HepG2 (cell line): ENCODE measurements at regions not wholly inside any gene's neighbourhood (a gene's known extent, or its start where the extent isn't known, plus 50 kb on each side); places are given as distances from the start of the nearest gene placed in this dataset.

ENCODE experiments used
- ATAC-seq: fragments of 200-7000 bp; cut with Tn5 transposase; 3 replicates; pipeline ENCODE4 v1.9.1; 2020; ENCODE audit warnings: mild to moderate bottlenecking, moderate library complexity
- BruUV-seq: library from RNA; stranded (reverse); fragments of 400-500 nt; replicated peaks from 2 replicates; lab custom pipeline; 2021; lab: Mats Ljungman, UMichigan
- CTCF ChIA-PET: fragments of 300-600 bp; formaldehyde crosslinking; extraction: SDS; loops from one replicate; lab custom pipeline; 2021; ENCODE audit warnings: low total read pairs, inconsistent platforms, low intra/inter-chr PET ratio; lab: Yijun Ruan, JAX
- POLR2A ChIA-PET: fragments of 350-600 bp; sonication (Branson Sonifier 250); formaldehyde crosslinking; loops from one replicate; lab custom pipeline; 2020; ENCODE audit warnings: antibody characterized with exemption, inconsistent platforms; lab: Yijun Ruan, JAX
- DNase-seq: peaks from one replicate; pipeline ENCODE4 v3.0.0-alpha.2; 2015; ENCODE audit warnings: low spot score
- FAIRE-seq: peaks from 3 replicates; lab custom pipeline; 2011; peaks lifted over from hg19 to GRCh38; lab: Jason Lieb, UNC
- H2AFZ ChIP-seq: one replicate; pipeline ENCODE4 v1.6.1; 2011; ENCODE audit warnings: low read length, inconsistent platforms
- H3K27ac ChIP-seq: fragments of 300-600 bp; 3 replicates; pipeline ENCODE4 v1.8.0; 2011; ENCODE audit warnings: mixed run types, mild to moderate bottlenecking, mixed read lengths, low read length, inconsistent platforms; ENCODE audit not compliant: insufficient read depth; ENCODE audit errors: extremely low read length
- H3K27me3 ChIP-seq, 2 experiments: fragments of 200-600 bp in 1 of 2; 2 replicates in 1 of 2; 3 replicates in 1 of 2; pipeline versions ENCODE4 v1.6.0 to v1.8.0; 2011; ENCODE audit warnings: low read length in 2 of 2, mild to moderate bottlenecking in 2 of 2, moderate library complexity in 2 of 2, inconsistent platforms in 1 of 2; ENCODE audit not compliant: insufficient read depth in 2 of 2, control insufficient read depth in 1 of 2
- H3K36me3 ChIP-seq, 2 experiments: fragments of 200-600 bp in 1 of 2; replicated peaks in 1 of 2; 2 replicates in 1 of 2; 3 replicates in 1 of 2; pipeline versions ENCODE4 v1.5.1 to v1.8.0; 2011; ENCODE audit warnings: low read length in 2 of 2, inconsistent platforms in 1 of 2; ENCODE audit not compliant: insufficient read depth in 2 of 2, control insufficient read depth in 1 of 2
- H3K4me1 ChIP-seq: 2 replicates; pipeline ENCODE4 v1.5.1; 2012; ENCODE audit warnings: low read length, inconsistent platforms; ENCODE audit not compliant: insufficient read depth
- H3K4me2 ChIP-seq: 2 replicates; pipeline ENCODE4 v1.6.0; 2011; ENCODE audit warnings: low read depth, low read length, inconsistent platforms
- H3K4me3 ChIP-seq, 3 experiments: fragments of 200-600 bp in 1 of 3; sonication (generic), shearing (Covaris generic) in 1 of 3; replicated peaks in 1 of 3; 2 replicates each; pipeline ENCODE4 v1.5.1; 2011 to 2016; ENCODE audit warnings: low read length in 3 of 3, inconsistent platforms in 2 of 3, low read depth in 2 of 3, mild to moderate bottlenecking in 2 of 3, control low read depth in 1 of 3, mixed read lengths in 1 of 3; ENCODE audit not compliant: insufficient read depth in 1 of 3
- H3K79me2 ChIP-seq: one replicate; pipeline ENCODE4 v1.6.1; 2011; ENCODE audit warnings: low read length, inconsistent platforms; ENCODE audit not compliant: insufficient read depth
- H3K9ac ChIP-seq: 2 replicates; pipeline ENCODE4 v1.6.0; 2011; ENCODE audit warnings: mild to moderate bottlenecking, low read depth, low read length, inconsistent platforms; ENCODE audit not compliant: insufficient read depth
- H3K9me3 ChIP-seq: 2 replicates; pipeline ENCODE4 v1.5.1; 2012; ENCODE audit warnings: mild to moderate bottlenecking, low read length
- H4K20me1 ChIP-seq: 2 replicates; pipeline ENCODE4 v1.6.0; 2011; ENCODE audit warnings: inconsistent platforms, mild to moderate bottlenecking, low read length, moderate library complexity; ENCODE audit not compliant: insufficient read depth
- MIER2 ChIP-seq: IDR thresholded peaks from 2 replicates; pipeline ENCODE4 v1.6.1; 2016; ENCODE audit warnings: missing biosample characterization, missing genetic modification reagents
- MZF1 ChIP-seq: sonication (generic); formaldehyde crosslinking; IDR thresholded peaks from 2 replicates; pipeline ENCODE4 v1.8.1; 2023; ENCODE audit warnings: mild to moderate bottlenecking, missing genetic modification reagents, borderline replicate concordance
- NR2F6 ChIP-seq, 2 experiments: IDR thresholded peaks; 2 replicates each; pipeline ENCODE4 v1.6.1; 2016; ENCODE audit warnings: antibody characterized with exemption in 1 of 2, mild to moderate bottlenecking in 1 of 2
- ZFP36 ChIP-seq: fragments of 150-350 bp; IDR thresholded peaks from 2 replicates; pipeline ENCODE4 v1.6.1; 2018; ENCODE audit warnings: borderline replicate concordance, low read length, low read depth; ENCODE audit not compliant: partially characterized antibody
- ZSCAN20 ChIP-seq: sonication (generic); formaldehyde crosslinking; IDR thresholded peaks from 2 replicates; pipeline ENCODE4 v1.4.0; 2020; ENCODE audit warnings: missing genetic modification reagents, mild to moderate bottlenecking, borderline replicate concordance
- WGBS: methylation state at CpG from one replicate; pipeline ENCODE4 v1.1.6; 2017; ENCODE audit warnings: low lambda C conversion rate; 5-methylcytosine and 5-hydroxymethylcytosine counted together
- in situ Hi-C: cut with HindIII; loops from 2 replicates; pipeline ENCODE4 v1.10.0; 2017; ENCODE audit warnings: low pct_unique_long_range_greater_than_20kb; ENCODE audit not compliant: extremely low pct_ligation_motif_present
- intact Hi-C: fragments of 100-400 bp; cut with micrococcal nuclease; formaldehyde crosslinking; loops from one replicate; pipeline ENCODE4 v1.10.0; 2022; ENCODE audit not compliant: unreplicated experiment
- TF ChIP-seq, protein P1 (sequence below): sonication (generic); formaldehyde crosslinking; IDR thresholded peaks from 2 replicates; pipeline ENCODE4 v1.4.0; 2020; ENCODE audit warnings: missing genetic modification reagents, low read depth, mild to moderate bottlenecking, borderline replicate concordance
- TF ChIP-seq, protein P2 (sequence below): sonication (generic); formaldehyde crosslinking; IDR thresholded peaks from 2 replicates; pipeline ENCODE4 v1.8.1; 2023; ENCODE audit warnings: mild to moderate bottlenecking, missing genetic modification reagents
- TF ChIP-seq, protein P3 (sequence below): sonication (generic); formaldehyde crosslinking; IDR thresholded peaks from 2 replicates; pipeline ENCODE4 v1.4.0; 2020; ENCODE audit warnings: missing genetic modification reagents, borderline replicate concordance
- TF ChIP-seq, protein P4 (sequence below): sonication (generic); formaldehyde crosslinking; IDR thresholded peaks from 2 replicates; pipeline ENCODE4 v1.4.0; 2020; ENCODE audit warnings: mild to moderate bottlenecking, missing genetic modification reagents

DNA sequence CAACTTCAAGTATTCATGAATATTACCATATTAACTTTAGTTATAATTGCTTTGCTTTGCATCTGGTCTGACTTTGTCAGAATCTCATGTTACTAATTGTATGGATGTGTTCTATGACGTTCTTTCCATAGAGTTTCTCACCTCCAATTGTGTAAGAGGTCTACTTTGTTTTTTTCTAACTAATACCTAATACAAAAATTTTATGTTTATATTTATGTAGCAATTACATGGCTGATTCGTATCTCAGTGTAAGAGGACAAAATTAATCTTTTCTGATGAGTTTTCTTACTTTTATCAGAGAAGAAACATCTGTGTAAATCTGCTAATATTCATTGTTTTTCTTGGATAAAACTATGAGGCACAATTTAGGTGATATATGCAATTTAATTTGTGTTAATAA is 224.8 kb upstream of the B3GALT2 start (continued):
- TF ChIP-seq, protein P1, sequence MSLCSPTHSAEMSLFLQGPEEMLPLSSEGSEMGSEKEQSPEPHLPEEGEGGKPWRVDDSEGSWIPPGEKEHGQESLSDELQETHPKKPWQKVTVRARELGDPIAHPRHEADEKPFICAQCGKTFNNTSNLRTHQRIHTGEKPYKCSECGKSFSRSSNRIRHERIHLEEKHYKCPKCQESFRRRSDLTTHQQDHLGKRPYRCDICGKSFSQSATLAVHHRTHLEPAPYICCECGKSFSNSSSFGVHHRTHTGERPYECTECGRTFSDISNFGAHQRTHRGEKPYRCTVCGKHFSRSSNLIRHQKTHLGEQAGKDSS (CRISPR knock-in tag) = no peak
- TF ChIP-seq, protein P2, sequence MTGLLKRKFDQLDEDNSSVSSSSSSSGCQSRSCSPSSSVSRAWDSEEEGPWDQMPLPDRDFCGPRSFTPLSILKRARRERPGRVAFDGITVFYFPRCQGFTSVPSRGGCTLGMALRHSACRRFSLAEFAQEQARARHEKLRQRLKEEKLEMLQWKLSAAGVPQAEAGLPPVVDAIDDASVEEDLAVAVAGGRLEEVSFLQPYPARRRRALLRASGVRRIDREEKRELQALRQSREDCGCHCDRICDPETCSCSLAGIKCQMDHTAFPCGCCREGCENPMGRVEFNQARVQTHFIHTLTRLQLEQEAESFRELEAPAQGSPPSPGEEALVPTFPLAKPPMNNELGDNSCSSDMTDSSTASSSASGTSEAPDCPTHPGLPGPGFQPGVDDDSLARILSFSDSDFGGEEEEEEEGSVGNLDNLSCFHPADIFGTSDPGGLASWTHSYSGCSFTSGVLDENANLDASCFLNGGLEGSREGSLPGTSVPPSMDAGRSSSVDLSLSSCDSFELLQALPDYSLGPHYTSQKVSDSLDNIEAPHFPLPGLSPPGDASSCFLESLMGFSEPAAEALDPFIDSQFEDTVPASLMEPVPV (CRISPR knock-in tag) = no peak
- no peak for TF ChIP-seq NR2F6 (IDR thresholded peaks at IDR 0.05)
- no peak for TF ChIP-seq NR2F6 (CRISPR knock-in tag; IDR thresholded peaks at IDR 0.05)

DNA sequence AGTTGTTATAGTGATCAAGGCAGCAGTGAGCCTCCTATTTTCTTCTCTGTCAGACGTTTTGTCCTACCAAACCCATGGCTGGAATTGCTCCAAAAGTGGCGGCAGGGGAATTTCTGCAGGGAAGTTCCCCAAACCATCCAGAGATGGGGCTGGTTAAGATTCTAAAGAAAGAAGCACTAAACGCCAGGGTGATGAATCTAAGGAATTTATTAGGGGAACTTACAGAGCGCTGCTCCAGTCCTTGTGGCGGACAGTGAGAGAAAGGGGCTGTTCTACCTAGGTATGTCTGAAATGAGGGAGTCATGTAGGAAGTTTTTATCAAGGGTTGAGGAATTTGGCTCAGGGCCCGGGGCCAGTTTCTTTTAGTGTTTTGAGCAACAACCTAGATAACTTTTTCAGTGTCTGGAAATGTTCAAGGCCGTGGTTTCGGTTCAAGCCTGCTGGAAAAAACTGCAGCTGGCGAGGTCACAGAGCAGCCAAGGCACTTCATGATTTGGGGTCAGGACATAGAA is 222.4 kb upstream of the B3GALT2 start:
- Histone ChIP-seq H3K27ac (no peak overlapping the region), H3K9ac (no peak overlapping the region), H3K27me3 (no peaks in the 10 kb centered on the region), H3K36me3 (no peaks in the 10 kb centered on the region), H3K4me3 (no peak overlapping the region), H3K79me2 (no peaks in the 10 kb centered on the region), H3K4me2 (no peak overlapping the region), H3K4me1 (no peaks in the 10 kb centered on the region), H3K9me3 (no peaks in the 10 kb centered on the region), H4K20me1 (no peaks in the 10 kb centered on the region), H2AFZ (no peak overlapping the region)
- intact Hi-C loops (no loop called here), in situ Hi-C loops (no loop called here)
- no peak for FAIRE-seq
- ChIA-PET CTCF (no interaction called here), POLR2A (no interaction called here)
- WGBS = 7% methylated on average over 9 of the region's 9 CpGs
- BruUV-seq = no TSS peak
- no peak for DNase-seq
- no peak for ATAC-seq
- TF ChIP-seq MZF1 = no peak
- no peak for TF ChIP-seq MIER2 (CRISPR knock-in tag)
- TF ChIP-seq, protein P3, sequence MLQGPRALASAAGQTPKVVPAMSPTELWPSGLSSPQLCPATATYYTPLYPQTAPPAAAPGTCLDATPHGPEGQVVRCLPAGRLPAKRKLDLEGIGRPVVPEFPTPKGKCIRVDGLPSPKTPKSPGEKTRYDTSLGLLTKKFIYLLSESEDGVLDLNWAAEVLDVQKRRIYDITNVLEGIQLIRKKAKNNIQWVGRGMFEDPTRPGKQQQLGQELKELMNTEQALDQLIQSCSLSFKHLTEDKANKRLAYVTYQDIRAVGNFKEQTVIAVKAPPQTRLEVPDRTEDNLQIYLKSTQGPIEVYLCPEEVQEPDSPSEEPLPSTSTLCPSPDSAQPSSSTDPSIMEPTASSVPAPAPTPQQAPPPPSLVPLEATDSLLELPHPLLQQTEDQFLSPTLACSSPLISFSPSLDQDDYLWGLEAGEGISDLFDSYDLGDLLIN (CRISPR knock-in tag) = no peak
- TF ChIP-seq, protein P4, sequence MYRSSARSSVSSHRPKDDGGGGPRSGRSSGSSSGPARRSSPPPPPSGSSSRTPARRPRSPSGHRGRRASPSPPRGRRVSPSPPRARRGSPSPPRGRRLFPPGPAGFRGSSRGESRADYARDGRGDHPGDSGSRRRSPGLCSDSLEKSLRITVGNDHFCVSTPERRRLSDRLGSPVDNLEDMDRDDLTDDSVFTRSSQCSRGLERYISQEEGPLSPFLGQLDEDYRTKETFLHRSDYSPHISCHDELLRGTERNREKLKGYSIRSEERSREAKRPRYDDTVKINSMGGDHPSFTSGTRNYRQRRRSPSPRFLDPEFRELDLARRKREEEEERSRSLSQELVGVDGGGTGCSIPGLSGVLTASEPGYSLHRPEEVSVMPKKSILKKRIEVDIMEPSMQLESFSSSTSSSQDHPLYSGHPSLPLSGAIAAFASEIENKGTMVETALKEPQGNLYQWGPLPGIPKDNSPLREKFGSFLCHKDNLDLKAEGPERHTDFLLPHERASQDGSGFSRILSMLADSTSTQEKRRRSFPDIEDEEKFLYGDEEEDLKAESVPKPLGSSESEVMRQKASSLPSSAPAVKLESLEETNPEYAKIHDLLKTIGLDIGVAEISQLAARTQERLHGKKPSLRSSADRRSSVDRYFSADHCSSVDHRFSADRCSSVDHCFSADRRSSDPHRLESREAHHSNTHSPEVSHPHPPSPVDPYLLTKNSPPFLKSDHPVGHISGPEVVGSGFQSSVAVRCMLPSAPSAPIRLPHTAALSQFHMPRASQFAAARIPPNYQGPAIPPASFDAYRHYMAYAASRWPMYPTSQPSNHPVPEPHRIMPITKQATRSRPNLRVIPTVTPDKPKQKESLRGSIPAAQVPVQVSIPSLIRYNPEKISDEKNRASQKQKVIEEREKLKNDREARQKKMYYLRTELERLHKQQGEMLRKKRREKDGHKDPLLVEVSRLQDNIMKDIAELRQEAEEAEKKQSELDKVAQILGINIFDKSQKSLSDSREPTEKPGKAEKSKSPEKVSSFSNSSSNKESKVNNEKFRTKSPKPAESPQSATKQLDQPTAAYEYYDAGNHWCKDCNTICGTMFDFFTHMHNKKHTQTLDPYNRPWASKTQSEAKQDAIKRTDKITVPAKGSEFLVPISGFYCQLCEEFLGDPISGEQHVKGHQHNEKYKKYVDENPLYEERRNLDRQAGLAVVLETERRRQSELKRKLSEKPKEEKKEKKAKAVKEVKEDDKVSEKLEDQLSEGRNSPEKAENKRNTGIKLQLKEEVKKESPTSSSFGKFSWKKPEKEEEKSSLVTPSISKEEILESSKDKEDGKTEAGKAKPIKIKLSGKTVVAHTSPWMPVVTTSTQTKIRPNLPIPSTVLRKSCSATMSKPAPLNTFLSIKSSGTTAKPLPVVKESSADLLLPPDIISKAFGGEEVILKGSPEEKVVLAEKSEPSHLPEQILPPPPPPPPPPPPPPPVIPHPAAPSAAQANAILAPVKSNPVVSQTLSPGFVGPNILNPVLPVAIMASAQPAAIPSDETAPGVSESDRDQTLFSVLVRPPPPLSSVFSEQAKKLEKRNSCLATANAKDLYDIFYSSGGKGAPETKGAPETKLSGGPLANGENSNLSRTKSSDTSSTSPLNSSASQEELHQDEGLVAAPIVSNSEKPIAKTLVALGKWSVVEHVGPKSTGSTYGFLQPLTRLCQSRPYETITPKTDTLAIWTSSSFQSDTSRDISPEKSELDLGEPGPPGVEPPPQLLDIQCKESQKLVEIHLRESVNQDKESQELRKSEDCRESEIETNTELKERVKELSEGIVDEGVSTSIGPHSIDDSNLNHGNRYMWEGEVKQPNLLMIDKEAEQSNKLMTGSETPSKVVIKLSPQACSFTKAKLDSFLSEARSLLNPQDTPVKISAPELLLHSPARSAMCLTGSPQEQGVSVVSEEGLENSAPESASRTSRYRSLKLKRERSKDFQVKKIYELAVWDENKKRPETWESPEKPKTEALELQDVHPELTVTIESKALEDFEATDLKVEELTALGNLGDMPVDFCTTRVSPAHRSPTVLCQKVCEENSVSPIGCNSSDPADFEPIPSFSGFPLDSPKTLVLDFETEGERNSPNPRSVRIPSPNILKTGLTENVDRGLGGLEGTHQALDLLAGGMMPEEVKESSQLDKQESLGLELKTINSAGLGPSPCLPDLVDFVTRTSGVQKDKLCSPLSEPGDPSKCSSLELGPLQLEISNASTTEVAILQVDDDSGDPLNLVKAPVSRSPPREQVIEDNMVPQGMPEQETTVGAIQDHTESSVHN (CRISPR knock-in tag) = no peak
- no peak for TF ChIP-seq ZSCAN20 (CRISPR knock-in tag)
- no peak for TF ChIP-seq ZFP36
